GM18867 (cell line): ENCODE measurements at regions not wholly inside any gene's neighbourhood (a gene's known extent, or its start where the extent isn't known, plus 50 kb on each side); places are given as distances from the start of the nearest gene placed in this dataset.
"Not testable (repeated sequence)": the region's sequence is repeated elsewhere in the genome, so short reads cannot be mapped to it uniquely, and the experiment has no call there.

Experiments used
- ATAC-seq: cut with Tn5 transposase; IDR thresholded peaks from one replicate; pipeline ENCODE4 v1.9.1; 2021; ENCODE audit warnings: mild to moderate bottlenecking, moderate library complexity; ENCODE audit not compliant: unreplicated experiment

GRCh38 chr21:25531538-25532250 is 75.6 kb downstream of the MRPL39 start:
- ATAC-seq, result not testable (repeated sequence)

- no peak for ATAC-seq
These were observed 78.8 kb downstream of the MRPL39 start for GRCh38 chr21:25528515-25528914.

- no peak for ATAC-seq
These were observed 88.8 kb downstream of the MRPL39 start for GRCh38 chr21:25518491-25518911.

- ATAC-seq, result no peak
These were observed 91.5 kb downstream of the MRPL39 start for GRCh38 chr21:25515484-25516405.

GRCh38 chr21:25513810-25514209 is 93.5 kb downstream of the MRPL39 start:
- no peak for ATAC-seq

GRCh38 chr21:25512095-25513081 is 94.9 kb downstream of the MRPL39 start:
- no peak for ATAC-seq

GRCh38 chr21:25509862-25510261 is 97.4 kb downstream of the MRPL39 start:
- peak; percentile 50 for ATAC-seq

- ATAC-seq, result no peak
These were observed 98.9 kb downstream of the MRPL39 start for GRCh38 chr21:25508364-25508763.

- ATAC-seq, result peak; percentile 59
These were observed 99.8 kb downstream of the MRPL39 start for GRCh38 chr21:25507522-25507921.

- ATAC-seq, result no peak
These were observed 100.4 kb downstream of the MRPL39 start for GRCh38 chr21:25506887-25507286.

- no peak for ATAC-seq
These were observed 101.0 kb downstream of the MRPL39 start for GRCh38 chr21:25506261-25506660.

- no peak for ATAC-seq
These were observed 103.3 kb downstream of the MRPL39 start for GRCh38 chr21:25503981-25504380.

- ATAC-seq, result peak; percentile 44
These were observed 105.2 kb downstream of the MRPL39 start for GRCh38 chr21:25501996-25502665.

GRCh38 chr21:25501462-25501861 is 105.8 kb downstream of the MRPL39 start:
- ATAC-seq, result peak; percentile 22

- ATAC-seq, result no peak
These were observed 106.7 kb downstream of the MRPL39 start for GRCh38 chr21:25500598-25500997.

- no peak for ATAC-seq
These were observed 110.3 kb downstream of the MRPL39 start for GRCh38 chr21:25496825-25497482.

- no peak for ATAC-seq
These were observed 112.5 kb downstream of the MRPL39 start for GRCh38 chr21:25494804-25495203.

- ATAC-seq, result no peak
These were observed 113.6 kb downstream of the MRPL39 start for GRCh38 chr21:25493722-25494121.

- ATAC-seq, result peak; percentile 59
These were observed 116.0 kb downstream of the MRPL39 start for GRCh38 chr21:25491267-25491666.

GRCh38 chr21:25490742-25491141 is 116.5 kb downstream of the MRPL39 start:
- no peak for ATAC-seq
